SK-N-SH (cell line): ENCODE measurements at regions not wholly inside any gene's neighbourhood (a gene's known extent, or its start where the extent isn't known, plus 50 kb on each side); places are given as distances from the start of the nearest gene placed in this dataset.

Experiments used
- CTCF ChIA-PET: fragments of 300-600, 350-600 bp; formaldehyde crosslinking; extraction: SDS; loops from one replicate; lab custom pipeline; 2021; lab: Yijun Ruan, JAX
- POLR2A ChIA-PET: fragments of 350-600 bp; sonication (Branson Sonifier 250); formaldehyde crosslinking; extraction: SDS; loops from one replicate; lab custom pipeline; 2020; ENCODE audit warnings: antibody characterized with exemption, inconsistent platforms; lab: Yijun Ruan, JAX
- DNase-seq: peaks from one replicate; pipeline ENCODE4 v3.0.0; 2012
- H2AFZ ChIP-seq: fragments of 200-600 bp; sonication (generic); 2 replicates; pipeline ENCODE4 v1.8.1; 2016; ENCODE audit warnings: antibody characterized with exemption, mild to moderate bottlenecking, low read depth
- H3F3A ChIP-seq: fragments of 200-600 bp; sonication (generic); replicated peaks from 2 replicates; pipeline ENCODE3; 2016; ENCODE audit warnings: antibody characterized with exemption, mild to moderate bottlenecking; ENCODE audit not compliant: insufficient read depth
- H3K27ac ChIP-seq, 2 experiments: fragments of 200-500 bp in 1 of 2; fragments of 200-600 bp in 1 of 2; sonication (Bioruptor generic) in 1 of 2; sonication (generic), shearing (Covaris generic) in 1 of 2; 2 replicates each; pipeline versions ENCODE4 v1.5.1 to v1.6.1; 2014 to 2016; ENCODE audit warnings: low read depth in 2 of 2, inconsistent platforms in 1 of 2, low read length in 1 of 2, mild to moderate bottlenecking in 1 of 2, mixed read lengths in 1 of 2
- H3K27me3 ChIP-seq: fragments of 200-600 bp; sonication (generic), shearing (Covaris generic); 2 replicates; pipeline ENCODE4 v1.6.1; 2016; ENCODE audit warnings: mixed run types; ENCODE audit not compliant: insufficient read depth
- H3K36me3 ChIP-seq, 2 experiments: fragments of 200-500 bp in 1 of 2; fragments of 200-600 bp in 1 of 2; sonication (Bioruptor generic) in 1 of 2; sonication (generic) in 1 of 2; replicated peaks in 1 of 2; 2 replicates each; pipeline versions ENCODE3 to v1.5.1; 2014 to 2016; ENCODE audit warnings: low read length in 1 of 2, mild to moderate bottlenecking in 1 of 2; ENCODE audit not compliant: insufficient read depth in 2 of 2, control insufficient read depth in 1 of 2
- H3K4me1 ChIP-seq, 2 experiments: fragments of 200-500 bp in 1 of 2; fragments of 200-600 bp in 1 of 2; sonication (Bioruptor generic) in 1 of 2; sonication (generic), shearing (Covaris generic) in 1 of 2; 2 replicates each; pipeline versions ENCODE4 v1.5.1 to v1.6.1; 2014 to 2016; ENCODE audit warnings: low read depth in 1 of 2, low read length in 1 of 2, mixed run types in 1 of 2; ENCODE audit not compliant: insufficient read depth in 2 of 2, control insufficient read depth in 1 of 2
- H3K4me2 ChIP-seq: fragments of 200-600 bp; sonication (generic), shearing (Covaris generic); 2 replicates; pipeline ENCODE4 v1.6.1; 2017; ENCODE audit warnings: mixed run types
- H3K4me3 ChIP-seq, 2 experiments: fragments of 200-500 bp in 1 of 2; fragments of 200-600 bp in 1 of 2; sonication (Bioruptor generic) in 1 of 2; sonication (generic), shearing (Covaris generic) in 1 of 2; 2 replicates each; pipeline versions ENCODE4 v1.5.1 to v1.8.1; 2014 to 2016; ENCODE audit warnings: low read depth in 2 of 2, inconsistent platforms in 1 of 2, low read length in 1 of 2, mild to moderate bottlenecking in 1 of 2, mixed read lengths in 1 of 2, moderate library complexity in 1 of 2
- H3K79me2 ChIP-seq: fragments of 200-600 bp; sonication (generic); 2 replicates; pipeline ENCODE4 v1.8.1; 2017; ENCODE audit warnings: mild to moderate bottlenecking; ENCODE audit not compliant: insufficient read depth
- H3K9ac ChIP-seq: fragments of 200-600 bp; sonication (generic); 2 replicates; pipeline ENCODE4 v1.6.1; 2017; ENCODE audit warnings: mixed run types
- H3K9me2 ChIP-seq: fragments of 200-600 bp; sonication (generic); 2 replicates; pipeline ENCODE4 v1.6.1; 2017; ENCODE audit warnings: mixed run types
- H3K9me3 ChIP-seq: fragments of 200-600 bp; sonication (generic); 2 replicates; pipeline ENCODE4 v1.6.1; 2017; ENCODE audit warnings: mixed run types, mild to moderate bottlenecking, moderate library complexity
- H4K20me1 ChIP-seq: fragments of 200-600 bp; sonication (generic); 2 replicates; pipeline ENCODE4 v1.6.1; 2017; ENCODE audit warnings: mild to moderate bottlenecking, mixed run types; ENCODE audit not compliant: insufficient read depth
- ELF1 ChIP-seq: IDR thresholded peaks from 2 replicates; pipeline ENCODE4 v1.4.0; 2012
- EP300 ChIP-seq, 2 experiments: IDR thresholded peaks; 2 replicates each; pipeline versions ENCODE4 v1.4.0 to v1.6.1; 2012; ENCODE audit warnings: borderline replicate concordance in 1 of 2, low read depth in 1 of 2, low read length in 1 of 2
- EZH2phosphoT487 ChIP-seq: fragments of 200-600 bp; sonication (generic); IDR thresholded peaks from 2 replicates; pipeline ENCODE4 v1.6.1; 2017; ENCODE audit warnings: low read depth, mixed run types, mild to moderate bottlenecking, antibody characterized with exemption, moderate library complexity, borderline replicate concordance
- FOXM1 ChIP-seq: IDR thresholded peaks from 2 replicates; pipeline ENCODE4 v1.4.0; 2012; ENCODE audit warnings: low read depth, mild to moderate bottlenecking
- GABPA ChIP-seq: IDR thresholded peaks from 2 replicates; pipeline ENCODE4 v1.4.0; 2012; ENCODE audit warnings: low read depth, mild to moderate bottlenecking
- MAX ChIP-seq: IDR thresholded peaks from 2 replicates; pipeline ENCODE4 v1.4.0; 2012; ENCODE audit warnings: low read depth
- MXI1 ChIP-seq: IDR thresholded peaks from 2 replicates; pipeline ENCODE4 v1.6.1; 2012; ENCODE audit warnings: mild to moderate bottlenecking, low read depth, low read length, improper control_type of control experiment
- NRF1 ChIP-seq: IDR thresholded peaks from 2 replicates; pipeline ENCODE4 v1.6.1; 2012; ENCODE audit warnings: low read depth, mild to moderate bottlenecking, low read length
- RCOR1 ChIP-seq: fragments of 150-350 bp; IDR thresholded peaks from 2 replicates; pipeline ENCODE4 v1.6.1; 2017; ENCODE audit warnings: antibody characterized with exemption, low read length
- REST ChIP-seq: IDR thresholded peaks from 2 replicates; pipeline ENCODE4 v1.6.1; 2012; ENCODE audit warnings: mild to moderate bottlenecking, low read depth, low read length, moderate library complexity
- RFX5 ChIP-seq: IDR thresholded peaks from 2 replicates; pipeline ENCODE4 v1.6.1; 2012; ENCODE audit warnings: mild to moderate bottlenecking, improper control_type of control experiment, low read length
- RXRA ChIP-seq: IDR thresholded peaks from 2 replicates; pipeline ENCODE4 v1.4.0; 2012; ENCODE audit warnings: low read depth, mild to moderate bottlenecking, borderline replicate concordance
- TAF1 ChIP-seq: IDR thresholded peaks from 2 replicates; pipeline ENCODE4 v1.6.1; 2012; ENCODE audit warnings: low read depth, mild to moderate bottlenecking, low read length, moderate library complexity, borderline replicate concordance
- TEAD4 ChIP-seq: IDR thresholded peaks from 2 replicates; pipeline ENCODE4 v1.4.0; 2012; ENCODE audit warnings: mild to moderate bottlenecking, borderline replicate concordance; ENCODE audit not compliant: insufficient read depth
- USF2 ChIP-seq: fragments of 150-350 bp; IDR thresholded peaks from 2 replicates; pipeline ENCODE4 v1.6.1; 2017; ENCODE audit warnings: antibody characterized with exemption, low read length, low read depth, borderline replicate concordance
- YY1 ChIP-seq: IDR thresholded peaks from 2 replicates; pipeline ENCODE4 v1.4.0; 2012; ENCODE audit warnings: low read depth, mild to moderate bottlenecking
- ZBTB33 ChIP-seq: IDR thresholded peaks from 2 replicates; pipeline ENCODE4 v1.4.0; 2012; ENCODE audit warnings: low read depth, borderline replicate concordance
- whole genome bisulfite sequencing: methylation state at CpG from one replicate; pipeline ENCODE4 v1.1.6; 2017; ENCODE audit warnings: low lambda C conversion rate; 5-methylcytosine and 5-hydroxymethylcytosine counted together

GRCh38 chr16:86060381-86061317, 161.7 kb downstream of the IRF8 start (continued):
- TF ChIP-seq ZBTB33, result no peak
- TF ChIP-seq USF2, result no peak
- no peak for TF ChIP-seq FOXM1
- TF ChIP-seq ELF1, result no peak
- TF ChIP-seq, all 33 proteins: peak for 0

GRCh38 chr16:86061318-86061695, 162.3 kb downstream of the IRF8 start:
- Histone ChIP-seq H3K9ac (no peak overlapping the region), H3K4me3 (no peak overlapping the region), H3K27ac (no peak overlapping the region), H2AFZ (no peak overlapping the region), H3K79me2 (no peaks in the 10 kb centered on the region), H3K4me2 (no peak overlapping the region), H3K27me3 (peaks cover 60% of the 10 kb centered on the region), H3K4me1 (no peaks in the 10 kb centered on the region), H3K36me3 (no peaks in the 10 kb centered on the region), H4K20me1 (no peaks in the 10 kb centered on the region), H3K9me3 (no peaks in the 10 kb centered on the region), H3F3A (no peaks in the 10 kb centered on the region), H3K9me2 (no peaks in the 10 kb centered on the region)
- ChIA-PET CTCF (no interaction called here), POLR2A (no interaction called here)
- 7% methylated on average over 11 of the region's 11 CpGs for WGBS
- DNase-seq, result no peak
- TF ChIP-seq GABPA (no peak), EP300 (IDR thresholded peaks at IDR 0.05; ENCODE audit: borderline replicate concordance in 1 of 2, low read depth in 1 of 2, low read length in 1 of 2) (no peak), TEAD4 (no peak), TAF1 (no peak), RFX5 (no peak), NRF1 (no peak), RXRA (no peak), EZH2phosphoT487 (no peak), ELF1 (no peak), MXI1 (no peak), RCOR1 (no peak), REST (no peak), MAX (no peak), FOXM1 (no peak), YY1 (no peak)
